Fibroblast of lung (primary cell): ENCODE measurements at regions not wholly inside any gene's neighbourhood (a gene's known extent, or its start where the extent isn't known, plus 50 kb on each side); places are given as distances from the start of the nearest gene placed in this dataset.

Experiments
- CTCF ChIP-seq, 2 donors: IDR thresholded peaks in 1 of 2; conservative IDR thresholded peaks in 1 of 2; 1 replicate in 1 of 2; 2 replicates in 1 of 2; pipeline ENCODE4 v1.5.1; 2011 to 2012; ENCODE audit warnings: low read length in 2 of 2, control low read depth in 1 of 2, inconsistent platforms in 1 of 2, low read depth in 1 of 2, mild to moderate bottlenecking in 1 of 2
- EZH2 ChIP-seq: IDR thresholded peaks from 2 replicates; pipeline ENCODE4 v1.5.1; 2012; ENCODE audit warnings: low read length, control low read depth, mild to moderate bottlenecking; ENCODE audit errors: missing control alignments

DNA sequence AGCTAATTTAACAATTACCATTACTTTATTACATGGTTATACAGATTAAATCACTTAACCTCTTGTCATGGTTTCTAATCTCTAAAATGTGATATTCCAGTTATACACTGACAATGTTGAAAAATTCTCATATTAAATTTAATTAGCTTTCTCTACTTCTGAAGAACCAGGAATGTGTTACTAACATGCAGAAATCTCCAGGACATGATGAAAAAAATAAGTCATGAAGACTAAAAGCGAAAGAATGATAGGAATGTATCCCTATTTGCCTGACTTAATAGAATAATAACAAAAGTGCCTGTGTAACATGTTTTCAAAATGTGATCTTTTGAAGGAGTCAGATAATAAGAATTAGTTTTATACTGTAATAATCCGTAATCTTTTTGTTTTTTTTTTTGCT, 2823.7 kb upstream of the PCDH20 start:
- no peak for TF ChIP-seq CTCF (conservative IDR thresholded peaks at IDR 0.05 in 1 of 2, IDR thresholded peaks at IDR 0.05 in 1 of 2; ENCODE audit: low read depth in 1 of 2, low read length in 2 of 2)
- TF ChIP-seq EZH2, result no peak
